ENCODE measurements at regions not wholly inside any gene's neighbourhood (a gene's known extent, or its start where the extent isn't known, plus 50 kb on each side); places are given as distances from the start of the nearest gene placed in this dataset.
"Not testable (repeated sequence)": the region's sequence is repeated elsewhere in the genome, so short reads cannot be mapped to it uniquely, and the experiment has no call there.

DNA sequence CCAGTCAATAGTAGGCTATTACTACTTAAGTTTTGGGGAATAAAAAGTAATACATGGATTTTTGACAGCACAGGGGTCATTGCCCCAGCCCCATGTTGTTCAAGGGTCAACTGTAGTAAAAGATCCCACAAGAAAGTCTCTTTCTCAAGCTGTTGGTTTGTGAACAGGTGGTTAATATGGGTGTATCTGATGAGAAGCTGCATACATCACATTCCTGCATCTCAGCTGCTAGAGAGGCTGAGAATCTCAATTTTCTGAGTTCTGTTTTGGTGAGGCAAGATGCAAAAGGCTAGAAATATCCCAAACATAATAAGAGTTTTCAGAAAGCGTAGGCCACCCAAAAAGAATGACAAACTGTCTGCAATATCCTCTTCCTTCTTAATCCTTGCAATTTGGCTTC lies 76.8 kb upstream of the DAPK1 start:
- H3K27me3 Mint-ChIP-seq (ENCODE audit: unreplicated experiment), result peaks cover 2% of the 10 kb centered on the region
- no peak overlapping the region for H3K27ac Mint-ChIP-seq (ENCODE audit: unreplicated experiment)
- H3K9me3 Mint-ChIP-seq (ENCODE audit: unreplicated experiment), result peaks cover 5% of the 10 kb centered on the region
- no peaks in the 10 kb centered on the region for H3K4me1 Mint-ChIP-seq (ENCODE audit: unreplicated experiment)
- no peak overlapping the region for H3K4me3 Mint-ChIP-seq (ENCODE audit: unreplicated experiment)
- H3K36me3 Mint-ChIP-seq (ENCODE audit: low read depth, unreplicated experiment), result peaks cover 8% of the 10 kb centered on the region
- TF ChIP-seq, protein P1, sequence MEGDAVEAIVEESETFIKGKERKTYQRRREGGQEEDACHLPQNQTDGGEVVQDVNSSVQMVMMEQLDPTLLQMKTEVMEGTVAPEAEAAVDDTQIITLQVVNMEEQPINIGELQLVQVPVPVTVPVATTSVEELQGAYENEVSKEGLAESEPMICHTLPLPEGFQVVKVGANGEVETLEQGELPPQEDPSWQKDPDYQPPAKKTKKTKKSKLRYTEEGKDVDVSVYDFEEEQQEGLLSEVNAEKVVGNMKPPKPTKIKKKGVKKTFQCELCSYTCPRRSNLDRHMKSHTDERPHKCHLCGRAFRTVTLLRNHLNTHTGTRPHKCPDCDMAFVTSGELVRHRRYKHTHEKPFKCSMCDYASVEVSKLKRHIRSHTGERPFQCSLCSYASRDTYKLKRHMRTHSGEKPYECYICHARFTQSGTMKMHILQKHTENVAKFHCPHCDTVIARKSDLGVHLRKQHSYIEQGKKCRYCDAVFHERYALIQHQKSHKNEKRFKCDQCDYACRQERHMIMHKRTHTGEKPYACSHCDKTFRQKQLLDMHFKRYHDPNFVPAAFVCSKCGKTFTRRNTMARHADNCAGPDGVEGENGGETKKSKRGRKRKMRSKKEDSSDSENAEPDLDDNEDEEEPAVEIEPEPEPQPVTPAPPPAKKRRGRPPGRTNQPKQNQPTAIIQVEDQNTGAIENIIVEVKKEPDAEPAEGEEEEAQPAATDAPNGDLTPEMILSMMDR (IDR thresholded peaks at IDR 0.05; ENCODE audit: unreplicated experiment), result no peak
- DNase-seq (ENCODE audit: low spot score), result no peak

DNA sequence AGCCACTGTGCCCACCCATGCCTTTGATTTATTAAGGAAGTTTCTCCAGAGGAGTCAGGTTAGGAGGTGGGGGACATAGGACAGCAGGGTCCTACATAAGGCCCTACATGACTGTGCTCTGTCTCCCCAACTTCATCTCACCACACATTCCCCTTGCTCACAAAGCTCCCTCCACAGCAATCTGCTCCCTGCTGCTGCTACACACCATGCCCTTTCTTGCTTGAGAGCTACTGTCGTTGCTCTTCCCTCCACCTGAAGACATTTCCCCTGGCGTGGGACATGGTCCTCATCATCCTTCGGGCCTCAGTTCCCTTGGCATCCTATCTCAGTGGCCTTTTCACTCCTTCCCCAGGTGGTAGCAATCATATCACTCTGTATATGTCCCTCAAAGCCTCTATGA lies 75.9 kb upstream of the DAPK1 start:
- H3K9me3 Mint-ChIP-seq (ENCODE audit: unreplicated experiment), result peaks cover 5% of the 10 kb centered on the region
- no peak for DNase-seq (ENCODE audit: low spot score)
- H3K27ac Mint-ChIP-seq (ENCODE audit: unreplicated experiment), result no peak overlapping the region
- peaks cover 8% of the 10 kb centered on the region for H3K36me3 Mint-ChIP-seq (ENCODE audit: low read depth, unreplicated experiment)
- TF ChIP-seq, protein P1 (IDR thresholded peaks at IDR 0.05; ENCODE audit: unreplicated experiment), result no peak
- no peaks in the 10 kb centered on the region for H3K4me1 Mint-ChIP-seq (ENCODE audit: unreplicated experiment)
- peaks cover 2% of the 10 kb centered on the region for H3K27me3 Mint-ChIP-seq (ENCODE audit: unreplicated experiment)
- no peak overlapping the region for H3K4me3 Mint-ChIP-seq (ENCODE audit: unreplicated experiment)

DNA sequence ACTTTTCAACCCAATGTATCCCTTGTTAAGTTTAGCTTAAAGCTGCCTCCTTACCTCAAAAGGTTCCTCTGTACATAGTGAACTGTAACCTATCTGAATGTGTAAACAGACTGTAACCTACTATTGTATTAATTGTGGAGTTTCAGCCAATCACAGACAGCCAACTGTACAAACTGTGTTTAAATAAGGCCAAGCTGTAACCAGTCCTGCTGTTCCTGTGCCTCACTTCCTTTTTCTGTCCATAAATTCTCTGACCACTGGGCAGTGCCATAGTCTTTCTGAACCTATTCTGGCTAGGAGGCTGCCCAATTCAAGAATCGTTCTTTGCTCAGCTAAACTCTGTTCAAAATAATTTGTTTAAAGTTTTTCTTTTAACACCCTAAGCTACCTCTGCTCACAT lies 74.7 kb upstream of the DAPK1 start:
- Mint-ChIP-seq H3K36me3 (ENCODE audit: low read depth, unreplicated experiment) (peaks cover 8% of the 10 kb centered on the region), H3K27ac (ENCODE audit: unreplicated experiment) (no peak overlapping the region)

DNA sequence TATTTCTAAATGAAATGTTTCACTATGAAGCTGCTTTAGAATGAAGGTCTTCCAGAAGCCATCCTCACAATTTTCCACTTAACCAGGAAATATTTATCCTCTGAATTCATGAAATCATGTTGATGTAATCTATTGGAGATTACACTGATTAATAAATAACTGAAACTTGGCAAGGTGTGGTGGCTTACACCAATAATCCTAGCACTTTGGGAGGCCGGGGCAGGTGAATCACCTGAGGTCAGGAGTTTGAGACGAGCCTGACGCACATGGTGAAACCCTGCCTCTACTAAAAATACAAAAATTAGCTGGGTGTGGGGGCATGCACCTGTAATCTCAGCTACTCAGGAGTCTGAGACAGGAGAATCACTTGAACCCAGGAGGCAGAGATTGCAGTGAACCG lies 73.8 kb upstream of the DAPK1 start:
- not testable (repeated sequence) for H3K36me3 Mint-ChIP-seq (ENCODE audit: low read depth, unreplicated experiment)

More for the DNA sequence above, 74.7 kb upstream of the DAPK1 start:
- TF ChIP-seq, protein P1 (IDR thresholded peaks at IDR 0.05; ENCODE audit: unreplicated experiment), result no peak
- H3K4me1 Mint-ChIP-seq (ENCODE audit: unreplicated experiment), result no peaks in the 10 kb centered on the region
- no peak overlapping the region for H3K4me3 Mint-ChIP-seq (ENCODE audit: unreplicated experiment)
- no peak for DNase-seq (ENCODE audit: low spot score)
- peaks cover 5% of the 10 kb centered on the region for H3K9me3 Mint-ChIP-seq (ENCODE audit: unreplicated experiment)
- H3K27me3 Mint-ChIP-seq (ENCODE audit: unreplicated experiment), result peaks cover 2% of the 10 kb centered on the region

DNA sequence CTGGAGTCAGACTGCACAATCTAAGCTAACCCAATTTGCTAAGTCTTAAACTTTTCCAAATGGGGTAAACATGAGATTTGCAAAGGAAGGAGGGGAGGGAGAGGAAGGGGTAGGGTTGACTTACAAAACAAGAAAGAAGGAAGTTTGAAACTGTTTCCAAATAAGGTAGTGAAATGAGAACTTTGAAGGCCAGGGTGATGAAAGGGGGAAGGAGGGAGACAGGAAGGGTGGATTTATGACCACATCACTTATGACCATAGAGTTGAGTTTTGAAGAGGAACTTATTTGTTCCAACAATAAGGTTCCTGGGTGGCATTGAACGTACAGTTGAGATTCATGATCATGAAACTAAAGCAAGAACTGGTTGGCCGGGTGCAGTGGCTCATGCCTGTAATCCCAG lies 72.5 kb upstream of the DAPK1 start:
- TF ChIP-seq, protein P1 (IDR thresholded peaks at IDR 0.05; ENCODE audit: unreplicated experiment), result no peak
- Mint-ChIP-seq H3K27ac (ENCODE audit: unreplicated experiment) (no peak overlapping the region), H3K9me3 (ENCODE audit: unreplicated experiment) (peaks cover 5% of the 10 kb centered on the region), H3K4me1 (ENCODE audit: unreplicated experiment) (no peaks in the 10 kb centered on the region), H3K27me3 (ENCODE audit: unreplicated experiment) (no peaks in the 10 kb centered on the region), H3K36me3 (ENCODE audit: low read depth, unreplicated experiment) (peaks cover 8% of the 10 kb centered on the region), H3K4me3 (ENCODE audit: unreplicated experiment) (no peak overlapping the region)
- no peak for DNase-seq (ENCODE audit: low spot score)

More for the DNA sequence above, 73.8 kb upstream of the DAPK1 start:
- H3K9me3 Mint-ChIP-seq (ENCODE audit: unreplicated experiment); H3K4me3 Mint-ChIP-seq (ENCODE audit: unreplicated experiment); H3K27ac Mint-ChIP-seq (ENCODE audit: unreplicated experiment); DNase-seq (ENCODE audit: low spot score); H3K27me3 Mint-ChIP-seq (ENCODE audit: unreplicated experiment); H3K4me1 Mint-ChIP-seq (ENCODE audit: unreplicated experiment): not testable (repeated sequence)
